Activated CD8-positive, alpha-beta memory T cell treated with anti-CD3 and anti-CD28 coated beads, Interleukin-2, amount 50 U/mL, for 1 hour (primary cell): ENCODE measurements at regions not wholly inside any gene's neighbourhood (a gene's known extent, or its start where the extent isn't known, plus 50 kb on each side); places are given as distances from the start of the nearest gene placed in this dataset.
"Not testable (repeated sequence)": the region's sequence is repeated elsewhere in the genome, so short reads cannot be mapped to it uniquely, and the experiment has no call there.

ENCODE experiments used
- DNase-seq: peaks from one replicate; pipeline ENCODE4 v3.0.0-alpha.2; 2020; ENCODE audit errors: extremely low read depth

DNA sequence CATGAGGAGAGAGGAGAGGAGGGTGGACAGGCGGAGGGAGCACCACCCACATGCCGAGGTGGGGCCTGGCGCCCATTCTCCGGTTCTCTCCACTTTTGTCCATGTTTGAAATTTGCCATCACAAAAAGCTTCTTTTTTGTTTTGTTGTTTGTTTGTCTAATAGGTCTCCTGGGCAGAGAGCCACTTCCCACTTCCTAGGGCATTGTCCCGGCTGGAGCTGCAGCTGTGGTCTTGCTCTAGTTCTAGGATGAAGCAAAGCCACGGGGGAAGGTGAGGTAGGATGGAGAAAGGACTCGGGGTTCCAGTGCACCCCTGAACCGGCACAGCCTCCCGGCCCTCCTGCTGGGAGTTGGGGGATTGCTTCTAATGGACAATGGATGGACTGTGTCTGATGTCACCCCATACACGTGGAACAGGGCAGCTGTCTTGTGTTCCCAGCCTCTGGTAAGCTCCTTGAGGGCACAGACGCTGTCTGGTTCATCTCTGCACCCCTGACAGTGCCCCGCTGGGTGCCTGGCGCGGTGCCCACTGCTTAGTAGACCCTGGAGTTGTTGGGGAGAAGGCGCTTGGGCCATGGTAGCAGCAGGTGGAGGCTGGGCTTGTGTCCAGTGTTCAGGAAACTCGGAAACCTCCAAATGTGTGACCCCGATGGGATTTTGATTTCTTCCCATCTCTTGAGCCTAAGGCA is 278.4 kb downstream of the NDUFA10 start:
- DNase-seq, result no peak

DNA sequence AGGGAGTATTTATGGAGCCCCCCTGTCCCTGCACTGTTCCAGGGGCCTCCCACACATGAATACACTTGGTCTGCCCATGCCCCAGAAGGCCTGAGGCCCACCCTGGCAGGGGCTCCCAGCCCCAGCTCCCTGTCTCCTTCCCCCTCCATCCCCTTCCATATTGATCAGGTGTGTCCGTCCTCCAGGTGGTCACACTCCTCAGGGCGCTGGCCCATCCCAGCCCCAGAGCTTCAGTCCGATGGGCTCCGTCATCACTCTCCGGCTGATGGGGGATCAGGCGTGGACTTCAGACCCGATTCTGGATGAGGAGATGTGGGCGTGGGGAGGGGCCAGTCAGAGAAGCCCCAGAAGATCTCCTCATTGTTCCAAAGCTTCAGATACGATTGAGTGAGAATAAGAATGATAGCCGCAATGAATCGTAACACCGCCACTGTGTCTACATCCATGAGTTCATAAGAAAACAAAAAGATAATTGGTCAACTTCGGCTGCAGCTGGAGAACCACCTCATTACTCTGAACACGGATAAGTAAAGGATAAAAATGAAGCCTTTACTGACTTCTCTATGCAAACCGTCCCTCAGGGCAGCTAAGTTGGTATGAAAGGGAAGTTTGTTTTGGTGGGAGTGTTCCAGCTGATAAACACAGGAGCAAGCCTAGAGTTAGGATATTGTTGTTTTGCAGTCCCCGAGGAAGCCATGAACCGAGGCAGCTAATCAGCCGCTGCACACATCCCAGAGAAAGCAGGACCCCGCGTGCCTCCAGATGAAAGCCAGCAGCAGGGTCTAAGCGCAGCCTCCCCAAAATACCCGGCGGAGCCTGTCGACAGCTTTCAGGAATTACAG is 279.5 kb downstream of the NDUFA10 start:
- no peak for DNase-seq

GRCh38 chr2:239744706-239745340 is 280.3 kb downstream of the NDUFA10 start:
- no peak for DNase-seq

DNA sequence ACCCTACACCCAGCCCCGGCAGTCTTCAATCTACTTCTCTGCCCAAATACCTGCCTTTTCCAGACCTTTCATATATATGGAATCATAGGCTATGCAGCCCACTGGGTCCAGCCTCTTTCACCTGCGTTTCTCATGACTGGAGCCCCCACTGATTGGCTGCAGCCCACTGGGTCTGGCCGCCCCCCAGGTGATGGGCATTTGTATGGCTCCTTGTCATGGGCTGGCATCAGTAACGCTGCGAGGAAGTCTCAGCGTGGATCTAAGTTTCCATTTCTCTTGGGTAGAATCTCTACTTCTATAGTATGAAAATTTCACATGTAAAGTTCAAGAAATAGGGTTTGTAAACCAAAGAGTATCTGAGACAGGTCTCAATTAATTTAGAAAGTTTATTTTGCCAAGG is 281.9 kb downstream of the NDUFA10 start:
- no peak for DNase-seq

DNA sequence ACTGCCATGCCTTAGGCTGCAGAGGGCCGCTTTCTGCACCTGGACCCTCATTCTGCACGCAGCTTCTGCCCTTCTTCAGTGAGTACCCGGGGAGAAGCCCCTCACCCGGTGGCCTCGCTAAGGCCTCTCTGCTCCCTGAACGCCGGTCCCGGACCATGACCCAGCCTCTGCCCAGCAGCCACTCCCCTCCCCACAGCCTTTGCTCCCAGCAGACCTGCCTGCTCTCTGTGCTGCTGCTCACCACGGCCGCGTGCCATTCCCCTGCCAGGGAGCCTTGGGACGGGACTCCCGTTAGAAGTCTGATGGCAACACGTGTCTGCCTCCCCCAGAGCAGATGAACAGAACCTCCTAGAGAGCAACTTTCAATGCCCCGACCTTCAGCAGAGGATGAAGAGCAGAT is 282.8 kb downstream of the NDUFA10 start:
- no peak for DNase-seq

GRCh38 chr2:239739206-239739605 is 285.9 kb downstream of the NDUFA10 start:
- no peak for DNase-seq

DNA sequence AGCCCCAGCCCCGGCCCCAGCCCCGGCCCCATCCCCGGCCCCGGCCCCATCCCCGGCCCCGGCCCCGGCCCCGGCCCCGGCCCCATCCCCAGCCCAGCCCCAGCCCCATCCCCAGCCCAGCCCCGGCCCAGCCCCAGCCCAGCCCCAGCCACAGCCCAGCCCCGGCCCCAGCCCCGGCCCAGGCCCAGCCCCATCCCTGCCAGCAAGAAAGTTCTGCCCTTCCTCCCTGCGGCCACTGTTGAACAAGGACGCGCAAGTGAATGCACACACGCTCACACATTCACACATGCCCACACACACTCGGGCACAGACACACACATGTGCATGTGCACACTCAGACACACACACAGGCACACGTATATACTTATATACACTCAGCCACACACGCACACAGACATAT is 287.0 kb downstream of the NDUFA10 start:
- DNase-seq, result no peak

DNA sequence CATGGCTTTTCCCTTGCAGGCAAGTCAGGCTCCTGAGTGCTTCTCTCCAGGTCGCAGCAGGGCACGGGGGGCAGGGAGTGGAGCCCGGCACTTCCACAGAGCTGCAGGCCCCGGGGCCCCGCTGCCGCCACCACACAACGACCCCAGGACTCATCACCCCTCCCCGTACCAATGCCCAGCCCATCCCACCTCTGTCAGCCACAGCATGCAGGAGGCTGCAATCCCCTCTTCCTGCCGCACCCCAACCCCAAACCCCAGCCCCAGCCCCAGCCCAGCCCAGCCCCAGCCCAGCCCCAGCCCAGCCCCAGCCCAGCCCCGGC is 288.0 kb downstream of the NDUFA10 start:
- DNase-seq, result no peak

- no peak for DNase-seq
These were observed 288.6 kb downstream of the NDUFA10 start for GRCh38 chr2:239736358-239737143.

DNA sequence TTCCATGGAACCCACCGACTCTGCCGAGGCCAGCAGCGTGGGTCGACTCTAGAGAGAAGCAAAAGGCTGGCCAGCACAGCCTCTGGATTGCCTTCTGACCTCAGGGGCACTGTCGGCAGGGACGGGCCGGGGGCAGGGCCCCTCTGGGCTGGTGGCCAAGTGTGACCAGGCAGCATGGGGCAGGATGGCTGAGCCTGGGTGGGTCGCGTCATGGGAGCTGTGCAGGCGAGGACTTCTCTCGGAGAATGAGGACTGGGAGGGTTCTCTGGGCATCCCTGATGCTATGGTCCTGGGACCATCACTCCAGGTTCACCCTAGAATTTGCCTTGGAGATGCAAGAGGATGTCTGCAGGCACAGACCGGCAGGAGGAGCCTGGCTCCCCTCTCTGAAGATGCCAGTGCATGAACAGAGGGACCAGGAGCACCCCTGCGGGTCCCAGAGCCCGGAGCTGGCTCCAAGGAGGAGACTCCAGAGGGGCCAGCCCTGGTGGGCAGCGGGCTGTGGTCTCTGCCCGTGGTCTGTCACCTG is 289.2 kb downstream of the NDUFA10 start:
- no peak for DNase-seq

DNA sequence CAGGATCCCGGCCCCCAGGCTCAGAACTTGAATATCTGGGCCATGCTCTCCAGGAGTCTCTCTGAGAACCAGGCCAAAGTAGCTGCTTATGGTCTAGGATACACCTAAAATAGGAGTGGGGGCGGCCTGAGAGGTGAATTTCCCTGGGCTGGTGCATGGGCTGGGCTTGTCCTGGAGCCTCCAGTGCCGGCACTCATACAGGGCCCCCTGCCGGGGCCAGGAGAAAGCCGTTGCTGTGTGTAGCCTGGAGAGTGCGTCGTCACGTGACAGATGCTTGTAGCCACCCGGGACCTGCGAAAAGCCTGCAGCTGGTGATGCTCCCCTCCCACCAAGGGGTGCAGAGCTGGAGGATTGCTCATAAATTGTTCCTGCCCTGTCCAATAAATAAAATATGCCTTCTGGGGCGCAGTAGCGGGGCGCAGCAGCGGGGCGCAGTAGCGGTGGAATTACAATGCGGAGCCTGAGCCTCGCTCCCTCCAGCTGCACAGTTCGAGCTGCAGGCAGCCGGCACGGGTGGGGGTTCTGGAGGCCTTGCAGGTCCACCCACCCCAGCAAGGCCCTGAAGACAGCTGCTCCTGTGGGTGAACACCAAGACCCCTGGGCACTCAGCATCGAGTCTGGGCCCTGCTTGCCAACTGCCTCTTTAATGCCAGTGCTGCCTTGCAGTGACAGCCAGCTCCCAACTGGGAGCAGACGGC is 289.9 kb downstream of the NDUFA10 start:
- no peak for DNase-seq

- no peak for DNase-seq
These were observed 290.6 kb downstream of the NDUFA10 start for GRCh38 chr2:239734436-239735005.

DNA sequence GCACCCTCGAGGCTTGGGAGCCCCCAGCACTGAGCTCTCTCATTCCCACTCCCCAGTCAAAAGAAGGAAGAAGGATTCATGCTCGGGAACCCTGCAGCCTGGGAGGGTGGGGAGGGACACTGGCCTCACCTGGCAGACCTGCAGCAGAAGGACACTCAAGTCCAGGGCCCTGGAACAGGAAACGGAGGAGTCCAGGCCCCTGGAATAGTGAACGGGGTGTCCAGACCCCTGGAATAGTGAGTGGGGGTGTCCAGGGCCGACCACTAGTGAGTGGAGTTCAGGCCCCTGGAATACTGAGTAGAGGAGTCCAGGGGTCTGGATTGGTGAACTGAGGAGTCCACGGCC is 292.5 kb downstream of the NDUFA10 start:
- no peak for DNase-seq

DNA sequence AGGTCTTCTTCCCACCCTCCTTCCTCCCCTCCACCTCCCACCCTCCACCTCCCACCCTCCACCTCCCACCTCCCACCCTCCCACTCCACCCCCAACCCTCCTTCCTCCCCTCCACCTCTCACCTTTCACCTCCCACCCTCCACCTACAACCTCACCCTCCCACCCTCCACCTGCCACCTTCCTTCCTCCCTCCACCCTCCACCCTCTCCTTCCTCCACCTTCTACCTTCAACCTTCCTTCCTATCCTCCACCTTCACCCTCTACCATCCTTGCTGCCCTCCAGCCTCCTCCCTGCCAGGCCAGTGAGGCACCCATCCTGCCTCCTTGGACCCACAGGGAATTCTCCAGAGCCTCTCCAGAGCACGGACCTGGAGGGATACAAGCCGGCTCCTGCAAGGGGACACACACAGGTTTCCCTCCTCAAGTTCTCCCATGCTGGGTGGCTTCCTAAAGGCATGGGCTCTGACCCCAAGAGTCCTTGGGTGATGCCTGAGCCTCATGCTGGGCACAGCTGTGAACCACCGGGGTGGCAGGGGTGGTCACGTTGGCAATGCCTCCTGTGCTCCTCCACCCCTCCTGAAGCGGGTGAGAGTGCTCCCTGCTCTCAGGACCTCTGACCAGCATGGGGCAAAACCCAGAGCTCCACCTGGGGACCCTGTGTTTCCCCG is 293.0 kb downstream of the NDUFA10 start:
- no peak for DNase-seq

- DNase-seq, result no peak
These were observed 293.7 kb downstream of the NDUFA10 start for GRCh38 chr2:239731422-239731821.

- DNase-seq, result no peak
These were observed 294.2 kb downstream of the NDUFA10 start for GRCh38 chr2:239730897-239731296.

- DNase-seq, result not testable (repeated sequence)
These were observed 294.6 kb downstream of the NDUFA10 start for GRCh38 chr2:239730567-239730882.

- no peak for DNase-seq
These were observed 295.2 kb downstream of the NDUFA10 start for GRCh38 chr2:239729681-239730566.

DNA sequence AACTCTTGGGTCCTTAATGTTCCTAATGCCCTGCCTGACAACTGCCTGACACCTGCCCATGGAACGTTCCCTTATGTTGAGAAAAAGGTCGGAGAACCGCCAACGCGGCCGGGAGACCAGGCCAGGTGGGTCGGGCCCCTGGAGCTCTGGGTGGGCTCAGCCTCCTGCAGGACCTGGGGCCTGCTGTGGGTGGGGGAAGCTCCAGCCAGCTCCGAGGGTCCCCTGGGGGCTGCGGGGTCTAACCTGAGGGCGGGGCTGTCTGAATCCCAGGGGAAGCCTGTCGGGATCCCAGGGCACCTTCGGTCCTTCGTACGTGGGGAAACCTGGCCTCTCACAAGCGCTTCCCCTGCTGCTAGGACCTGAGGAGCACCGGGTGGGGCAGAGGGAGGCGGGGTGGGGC is 296.0 kb downstream of the NDUFA10 start:
- DNase-seq, result no peak

- DNase-seq, result no peak
These were observed 296.4 kb downstream of the NDUFA10 start for GRCh38 chr2:239728751-239729150.
